Kidney epithelial cell (primary cell): ENCODE measurements at regions not wholly inside any gene's neighbourhood (a gene's known extent, or its start where the extent isn't known, plus 50 kb on each side); places are given as distances from the start of the nearest gene placed in this dataset.
"Not testable (repeated sequence)": the region's sequence is repeated elsewhere in the genome, so short reads cannot be mapped to it uniquely, and the experiment has no call there.

ENCODE experiments used
- DNase-seq: peaks from one replicate; pipeline ENCODE4 v3.0.0-alpha.2; 2010; ENCODE audit warnings: low read depth
- H3K27me3 ChIP-seq: 2 replicates; pipeline ENCODE4 v1.6.0; 2011; ENCODE audit warnings: low read length; ENCODE audit not compliant: control insufficient read depth, insufficient read depth
- H3K36me3 ChIP-seq: 2 replicates; pipeline ENCODE4 v1.5.1; 2011; ENCODE audit warnings: low read length; ENCODE audit not compliant: control insufficient read depth, insufficient read depth
- H3K4me3 ChIP-seq: 2 replicates; pipeline ENCODE4 v1.5.1; 2011; ENCODE audit warnings: low read depth, mild to moderate bottlenecking, control low read depth, low read length
- CTCF ChIP-seq: IDR thresholded peaks from 2 replicates; pipeline ENCODE4 v1.5.1; 2011; ENCODE audit warnings: mild to moderate bottlenecking, moderate library complexity, low read length, control low read depth, inconsistent platforms; ENCODE audit not compliant: insufficient read depth, poor library complexity, severe bottlenecking

- Histone ChIP-seq H3K27me3 (no peaks in the 10 kb centered on the region), H3K4me3 (no peak overlapping the region), H3K36me3 (no peaks in the 10 kb centered on the region)
- no peak for TF ChIP-seq CTCF
- no peak for DNase-seq
These were observed 484.8 kb upstream of the NETO1 start for GRCh38 chr18:73352546-73352945.

DNA sequence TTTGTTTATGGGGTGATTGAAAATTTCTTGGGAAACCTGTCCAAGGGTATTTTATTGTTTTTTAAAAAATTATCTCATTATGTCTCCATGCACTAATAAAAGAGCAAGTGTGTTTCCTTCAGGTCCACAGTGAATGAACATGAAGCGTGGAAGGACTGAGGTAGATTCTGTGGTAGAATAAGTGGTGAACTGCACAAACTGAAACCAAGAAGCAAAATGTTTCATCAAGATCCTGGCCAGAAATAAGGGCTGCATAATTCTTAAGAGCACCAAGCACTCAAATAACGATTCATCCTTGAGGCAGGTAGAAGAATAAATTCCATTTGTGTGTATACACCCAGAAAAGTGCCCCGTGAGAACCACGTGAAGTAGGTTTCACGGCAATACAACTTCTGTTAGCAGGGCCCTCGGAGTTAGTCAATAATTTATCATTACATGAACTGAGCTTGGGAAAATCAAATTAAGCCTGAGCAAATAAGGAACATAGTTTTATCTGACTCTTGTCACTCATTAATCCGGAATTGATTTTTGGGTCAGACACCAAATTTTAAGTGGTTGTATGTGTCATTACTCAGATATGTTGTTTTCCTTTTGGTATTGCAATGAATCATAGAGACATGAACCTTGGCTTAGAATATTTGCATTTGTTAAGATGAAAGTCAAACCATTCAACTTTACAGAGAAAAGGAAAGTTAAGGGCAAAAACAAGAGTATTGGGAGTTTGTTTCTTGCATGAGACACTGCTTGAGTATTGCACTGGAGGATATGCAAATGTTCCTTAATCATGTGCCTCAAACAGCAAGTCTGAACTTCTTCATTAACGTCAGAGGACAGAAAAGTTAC lies 472.6 kb upstream of the NETO1 start:
- H3K36me3 ChIP-seq: no peaks in the 10 kb centered on the region
- DNase-seq: peak; percentile 72
- peak overlapping the region; percentile 1 for H3K4me3 ChIP-seq
- no peak for TF ChIP-seq CTCF
- H3K27me3 ChIP-seq: no peaks in the 10 kb centered on the region

DNA sequence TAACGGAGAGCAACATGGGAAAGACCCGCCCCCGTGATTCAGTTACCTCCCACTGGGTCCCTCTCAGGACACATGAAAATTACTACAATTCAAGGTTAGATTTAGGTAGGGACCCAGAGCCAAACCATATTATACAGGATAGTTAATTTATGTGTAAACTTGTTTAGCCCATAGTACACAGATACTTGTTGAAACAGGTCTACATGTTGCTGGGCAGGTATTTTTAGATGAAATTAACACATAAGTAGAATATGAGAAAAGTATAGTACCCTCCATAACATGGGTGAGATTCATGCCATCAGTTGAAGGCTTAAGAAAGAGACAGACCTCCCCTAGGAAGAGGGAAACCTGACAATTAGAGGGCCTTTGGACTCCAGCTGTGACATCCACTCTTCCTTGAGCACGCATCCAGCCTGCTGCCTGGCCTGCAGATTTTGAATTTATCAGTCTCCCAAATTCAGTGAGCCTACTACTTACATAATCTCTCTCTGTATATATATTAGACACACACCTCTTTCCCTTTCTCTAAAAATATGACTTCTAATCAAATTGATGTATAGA lies 463.5 kb upstream of the NETO1 start:
- Histone ChIP-seq H3K27me3 (no peaks in the 10 kb centered on the region), H3K36me3 (no peaks in the 10 kb centered on the region), H3K4me3 (no peak overlapping the region)
- DNase-seq: no peak
- no peak for TF ChIP-seq CTCF

- not testable (repeated sequence) for H3K4me3 ChIP-seq, H3K36me3 ChIP-seq, DNase-seq, H3K27me3 ChIP-seq
These were observed 462.3 kb upstream of the NETO1 start for GRCh38 chr18:73330106-73330505.

- not testable (repeated sequence) for H3K27me3 ChIP-seq, H3K36me3 ChIP-seq, DNase-seq, H3K4me3 ChIP-seq
These were observed 456.5 kb upstream of the NETO1 start for GRCh38 chr18:73324187-73324831.

- no peak for DNase-seq
- no peak for TF ChIP-seq CTCF
- H3K4me3 ChIP-seq: no peak overlapping the region
These were observed 451.1 kb upstream of the NETO1 start for GRCh38 chr18:73318739-73319479.

More at GRCh38 chr18:73318739-73319479, 451.1 kb upstream of the NETO1 start:
- H3K27me3 ChIP-seq: no peaks in the 10 kb centered on the region
- H3K36me3 ChIP-seq: no peaks in the 10 kb centered on the region
